ENCODE measurements at regions not wholly inside any gene's neighbourhood (a gene's known extent, or its start where the extent isn't known, plus 50 kb on each side); places are given as distances from the start of the nearest gene placed in this dataset.

- no peaks in the 10 kb centered on the region for H3K27me3 ChIP-seq (ENCODE audit: control insufficient read depth, insufficient read depth, low read length)
- H3K36me3 ChIP-seq (ENCODE audit: control insufficient read depth, insufficient read depth, low read length): no peaks in the 10 kb centered on the region
- H3K9me3 ChIP-seq (ENCODE audit: control insufficient read depth, insufficient read depth, low read length): no peaks in the 10 kb centered on the region
- H3K4me1 ChIP-seq (ENCODE audit: control insufficient read depth, insufficient read depth, low read length): no peaks in the 10 kb centered on the region
- H3K9ac ChIP-seq (ENCODE audit: low read depth, low read length): no peak overlapping the region
- no peak overlapping the region for H3K4me3 ChIP-seq (ENCODE audit: low read depth, low read length)
These were observed 76.8 kb upstream of the FAM180A start for GRCh38 chr7:135825406-135825805.

- H3K4me3 ChIP-seq (ENCODE audit: low read depth, low read length): no peak overlapping the region
- H3K27me3 ChIP-seq (ENCODE audit: control insufficient read depth, insufficient read depth, low read length): no peaks in the 10 kb centered on the region
These were observed 73.8 kb upstream of the FAM180A start for GRCh38 chr7:135822376-135822775.

GRCh38 chr7:135817583-135817982, 69.0 kb upstream of the FAM180A start:
- H3K4me3 ChIP-seq (ENCODE audit: low read depth, low read length): no peak overlapping the region
- no peak overlapping the region for H3K9ac ChIP-seq (ENCODE audit: low read depth, low read length)

More at GRCh38 chr7:135822376-135822775, 73.8 kb upstream of the FAM180A start:
- H3K36me3 ChIP-seq (ENCODE audit: control insufficient read depth, insufficient read depth, low read length): no peaks in the 10 kb centered on the region
- no peaks in the 10 kb centered on the region for H3K4me1 ChIP-seq (ENCODE audit: control insufficient read depth, insufficient read depth, low read length)
- no peak overlapping the region for H3K9ac ChIP-seq (ENCODE audit: low read depth, low read length)
- H3K9me3 ChIP-seq (ENCODE audit: control insufficient read depth, insufficient read depth, low read length): no peaks in the 10 kb centered on the region

GRCh38 chr7:135815033-135815432, 66.4 kb upstream of the FAM180A start:
- Histone ChIP-seq H3K27me3 (ENCODE audit: control insufficient read depth, insufficient read depth, low read length) (no peaks in the 10 kb centered on the region), H3K9ac (ENCODE audit: low read depth, low read length) (no peak overlapping the region), H3K36me3 (ENCODE audit: control insufficient read depth, insufficient read depth, low read length) (no peaks in the 10 kb centered on the region), H3K4me1 (ENCODE audit: control insufficient read depth, insufficient read depth, low read length) (no peaks in the 10 kb centered on the region), H3K4me3 (ENCODE audit: low read depth, low read length) (no peak overlapping the region), H3K9me3 (ENCODE audit: control insufficient read depth, insufficient read depth, low read length) (no peaks in the 10 kb centered on the region)

More at GRCh38 chr7:135817583-135817982, 69.0 kb upstream of the FAM180A start:
- no peaks in the 10 kb centered on the region for H3K27me3 ChIP-seq (ENCODE audit: control insufficient read depth, insufficient read depth, low read length)
- no peaks in the 10 kb centered on the region for H3K36me3 ChIP-seq (ENCODE audit: control insufficient read depth, insufficient read depth, low read length)
- H3K9me3 ChIP-seq (ENCODE audit: control insufficient read depth, insufficient read depth, low read length): no peaks in the 10 kb centered on the region
- no peaks in the 10 kb centered on the region for H3K4me1 ChIP-seq (ENCODE audit: control insufficient read depth, insufficient read depth, low read length)

- no peak overlapping the region for H3K9ac ChIP-seq (ENCODE audit: low read depth, low read length)
- H3K4me1 ChIP-seq (ENCODE audit: control insufficient read depth, insufficient read depth, low read length): no peaks in the 10 kb centered on the region
- no peaks in the 10 kb centered on the region for H3K36me3 ChIP-seq (ENCODE audit: control insufficient read depth, insufficient read depth, low read length)
- H3K27me3 ChIP-seq (ENCODE audit: control insufficient read depth, insufficient read depth, low read length): no peaks in the 10 kb centered on the region
- H3K9me3 ChIP-seq (ENCODE audit: control insufficient read depth, insufficient read depth, low read length): no peaks in the 10 kb centered on the region
- no peak overlapping the region for H3K4me3 ChIP-seq (ENCODE audit: low read depth, low read length)
These were observed 63.5 kb upstream of the FAM180A start for GRCh38 chr7:135812148-135812547.

- no peak overlapping the region for H3K9ac ChIP-seq (ENCODE audit: low read depth, low read length)
- H3K27me3 ChIP-seq (ENCODE audit: control insufficient read depth, insufficient read depth, low read length): no peaks in the 10 kb centered on the region
- H3K4me1 ChIP-seq (ENCODE audit: control insufficient read depth, insufficient read depth, low read length): no peaks in the 10 kb centered on the region
- H3K36me3 ChIP-seq (ENCODE audit: control insufficient read depth, insufficient read depth, low read length): no peaks in the 10 kb centered on the region
- no peak overlapping the region for H3K4me3 ChIP-seq (ENCODE audit: low read depth, low read length)
- H3K9me3 ChIP-seq (ENCODE audit: control insufficient read depth, insufficient read depth, low read length): no peaks in the 10 kb centered on the region
These were observed 62.9 kb upstream of the FAM180A start for GRCh38 chr7:135811506-135811905.

- no peak overlapping the region for H3K4me3 ChIP-seq (ENCODE audit: low read depth, low read length)
- no peaks in the 10 kb centered on the region for H3K36me3 ChIP-seq (ENCODE audit: control insufficient read depth, insufficient read depth, low read length)
- H3K4me1 ChIP-seq (ENCODE audit: control insufficient read depth, insufficient read depth, low read length): no peaks in the 10 kb centered on the region
- H3K27me3 ChIP-seq (ENCODE audit: control insufficient read depth, insufficient read depth, low read length): no peaks in the 10 kb centered on the region
- H3K9ac ChIP-seq (ENCODE audit: low read depth, low read length): no peak overlapping the region
- H3K9me3 ChIP-seq (ENCODE audit: control insufficient read depth, insufficient read depth, low read length): no peaks in the 10 kb centered on the region
These were observed 59.6 kb upstream of the FAM180A start for GRCh38 chr7:135808206-135808605.

GRCh38 chr7:135803143-135803542, 54.5 kb upstream of the FAM180A start:
- no peak overlapping the region for H3K4me3 ChIP-seq (ENCODE audit: low read depth, low read length)
- H3K9me3 ChIP-seq (ENCODE audit: control insufficient read depth, insufficient read depth, low read length): no peaks in the 10 kb centered on the region
- no peak overlapping the region for H3K9ac ChIP-seq (ENCODE audit: low read depth, low read length)
- peaks cover 2% of the 10 kb centered on the region for H3K27me3 ChIP-seq (ENCODE audit: control insufficient read depth, insufficient read depth, low read length)
- no peaks in the 10 kb centered on the region for H3K36me3 ChIP-seq (ENCODE audit: control insufficient read depth, insufficient read depth, low read length)
- H3K4me1 ChIP-seq (ENCODE audit: control insufficient read depth, insufficient read depth, low read length): no peaks in the 10 kb centered on the region

GRCh38 chr7:135802697-135803096, 54.1 kb upstream of the FAM180A start:
- H3K4me1 ChIP-seq (ENCODE audit: control insufficient read depth, insufficient read depth, low read length): no peaks in the 10 kb centered on the region
- H3K9me3 ChIP-seq (ENCODE audit: control insufficient read depth, insufficient read depth, low read length): no peaks in the 10 kb centered on the region
- no peak overlapping the region for H3K9ac ChIP-seq (ENCODE audit: low read depth, low read length)
- H3K27me3 ChIP-seq (ENCODE audit: control insufficient read depth, insufficient read depth, low read length): peaks cover 2% of the 10 kb centered on the region
- H3K4me3 ChIP-seq (ENCODE audit: low read depth, low read length): no peak overlapping the region
- no peaks in the 10 kb centered on the region for H3K36me3 ChIP-seq (ENCODE audit: control insufficient read depth, insufficient read depth, low read length)

- Histone ChIP-seq H3K9ac (ENCODE audit: low read depth, low read length) (no peak overlapping the region), H3K36me3 (ENCODE audit: control insufficient read depth, insufficient read depth, low read length) (no peaks in the 10 kb centered on the region), H3K4me3 (ENCODE audit: low read depth, low read length) (no peak overlapping the region), H3K4me1 (ENCODE audit: control insufficient read depth, insufficient read depth, low read length) (no peaks in the 10 kb centered on the region), H3K9me3 (ENCODE audit: control insufficient read depth, insufficient read depth, low read length) (no peaks in the 10 kb centered on the region), H3K27me3 (ENCODE audit: control insufficient read depth, insufficient read depth, low read length) (peaks cover 2% of the 10 kb centered on the region)
These were observed 53.3 kb upstream of the FAM180A start for GRCh38 chr7:135801877-135802276.

- Histone ChIP-seq H3K9ac (ENCODE audit: low read depth, low read length) (peak overlapping the region; percentile 19), H3K36me3 (ENCODE audit: control insufficient read depth, insufficient read depth, low read length) (no peaks in the 10 kb centered on the region), H3K4me1 (ENCODE audit: control insufficient read depth, insufficient read depth, low read length) (no peaks in the 10 kb centered on the region), H3K27me3 (ENCODE audit: control insufficient read depth, insufficient read depth, low read length) (peaks cover 2% of the 10 kb centered on the region), H3K4me3 (ENCODE audit: low read depth, low read length) (peak overlapping the region; percentile 26), H3K9me3 (ENCODE audit: control insufficient read depth, insufficient read depth, low read length) (no peaks in the 10 kb centered on the region)
These were observed 52.6 kb upstream of the FAM180A start for GRCh38 chr7:135801045-135801693.

GRCh38 chr7:135800560-135800959, 51.9 kb upstream of the FAM180A start:
- H3K27me3 ChIP-seq (ENCODE audit: control insufficient read depth, insufficient read depth, low read length): peaks cover 2% of the 10 kb centered on the region
- peak overlapping the region; percentile 26 for H3K4me3 ChIP-seq (ENCODE audit: low read depth, low read length)
- peak overlapping the region; percentile 19 for H3K9ac ChIP-seq (ENCODE audit: low read depth, low read length)
- no peaks in the 10 kb centered on the region for H3K9me3 ChIP-seq (ENCODE audit: control insufficient read depth, insufficient read depth, low read length)
- H3K36me3 ChIP-seq (ENCODE audit: control insufficient read depth, insufficient read depth, low read length): no peaks in the 10 kb centered on the region
- H3K4me1 ChIP-seq (ENCODE audit: control insufficient read depth, insufficient read depth, low read length): no peaks in the 10 kb centered on the region

Measured in iPS-15b (cell line).